ENCODE measurements at regions not wholly inside any gene's neighbourhood (a gene's known extent, or its start where the extent isn't known, plus 50 kb on each side); places are given as distances from the start of the nearest gene placed in this dataset.

GRCh38 chr3:195013411-195014361 is 257.3 kb downstream of the XXYLT1 start:
- no peak for DNase-seq (ENCODE audit: low spot score)

GRCh38 chr3:195015021-195015420 is 255.9 kb downstream of the XXYLT1 start:
- no peak for DNase-seq (ENCODE audit: low spot score)

GRCh38 chr3:195017151-195017550 is 253.8 kb downstream of the XXYLT1 start:
- no peak for DNase-seq (ENCODE audit: low spot score)

Measured in D341Med (cell line).